HS-27A (cell line): ENCODE measurements at regions not wholly inside any gene's neighbourhood (a gene's known extent, or its start where the extent isn't known, plus 50 kb on each side); places are given as distances from the start of the nearest gene placed in this dataset.

ENCODE experiments used
- DNase-seq: peaks from one replicate; pipeline ENCODE4 v3.0.0-alpha.2; 2012; ENCODE audit warnings: low read depth, missing footprints

DNA sequence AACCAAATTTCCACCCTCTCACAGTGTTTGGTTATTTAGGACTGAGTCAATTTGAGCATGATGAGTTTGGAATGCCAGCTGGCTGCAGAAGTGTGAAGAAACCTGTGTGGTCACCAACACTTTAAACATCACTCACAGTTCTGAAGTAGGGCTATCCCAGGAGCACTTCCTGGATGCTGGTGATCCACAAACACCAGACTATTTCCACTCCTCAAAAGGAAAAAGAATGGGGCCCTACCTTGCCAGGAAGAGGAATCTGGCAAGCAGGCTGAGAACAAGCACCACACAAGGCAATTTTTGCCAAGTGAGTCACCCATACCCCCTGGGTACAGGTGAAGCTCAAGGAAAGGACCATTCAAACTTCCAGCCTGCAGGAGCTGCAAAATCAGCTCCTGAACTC is 294.2 kb upstream of the PTGER4 start:
- no peak for DNase-seq

GRCh38 chr5:40384782-40385390 is 294.8 kb upstream of the PTGER4 start:
- DNase-seq: no peak

DNA sequence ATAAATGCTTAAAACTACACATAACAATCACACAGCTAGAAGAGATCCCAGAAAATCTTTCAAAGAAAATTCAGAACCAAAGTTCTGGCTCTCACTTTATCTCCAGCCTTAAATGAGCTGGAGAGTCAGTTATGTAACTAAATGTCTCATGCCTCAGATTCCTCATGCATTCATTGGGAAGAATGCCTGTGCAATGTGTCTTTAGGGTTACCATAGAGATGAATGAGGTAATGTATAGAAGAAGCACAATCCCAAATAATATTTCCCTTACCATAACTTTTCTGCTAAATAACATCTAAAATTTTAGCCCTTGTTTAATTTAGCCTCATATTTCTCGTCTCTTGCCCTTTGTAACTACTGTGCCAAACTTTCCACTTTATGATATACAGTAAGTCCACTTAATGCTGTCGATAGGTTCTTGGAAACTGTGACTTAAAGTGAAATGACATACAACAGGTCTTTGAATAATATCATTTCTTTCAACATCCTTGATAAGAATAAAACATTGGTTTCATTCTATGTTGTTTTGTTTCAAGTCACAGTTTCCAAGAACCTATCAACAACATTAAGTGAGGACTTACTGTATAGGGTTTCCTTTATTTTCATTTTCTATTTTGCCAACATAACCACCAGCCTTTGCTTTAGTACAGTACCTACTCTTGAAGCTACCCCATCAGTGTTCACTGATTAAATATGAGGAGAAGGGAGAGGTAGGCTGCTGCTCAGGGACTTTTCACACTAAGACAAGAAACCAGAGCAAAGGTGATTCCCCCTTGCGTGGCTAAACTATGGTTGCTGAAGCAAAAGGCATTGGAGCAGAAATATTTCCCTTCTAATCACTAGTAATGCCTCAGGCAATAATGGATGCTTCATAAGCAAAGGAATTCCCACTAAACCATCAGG is 295.7 kb upstream of the PTGER4 start:
- no peak for DNase-seq

- peak; percentile 61 for DNase-seq
These were observed 297.9 kb upstream of the PTGER4 start for GRCh38 chr5:40381676-40382363.

DNA sequence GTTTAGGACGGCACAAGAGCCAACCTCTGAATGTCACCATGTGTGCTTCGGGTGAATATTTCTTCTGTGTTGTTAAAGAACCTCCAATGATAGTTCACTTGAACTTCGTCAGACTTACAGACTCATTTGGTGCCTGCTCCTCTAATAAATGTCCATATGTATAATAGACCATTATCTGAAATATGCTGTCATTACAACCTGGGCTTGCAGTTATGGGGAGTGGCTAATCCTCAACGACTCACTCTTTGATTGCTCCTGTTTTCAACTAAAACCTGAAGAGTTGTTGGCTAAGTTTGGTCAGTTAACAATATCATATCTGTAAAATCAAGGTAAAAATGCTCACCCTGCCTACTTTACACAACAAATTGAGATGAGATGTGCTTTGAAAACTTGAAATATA is 298.7 kb upstream of the PTGER4 start:
- no peak for DNase-seq

GRCh38 chr5:40378396-40379177 is 301.1 kb upstream of the PTGER4 start:
- no peak for DNase-seq

GRCh38 chr5:40376566-40376965 is 303.1 kb upstream of the PTGER4 start:
- no peak for DNase-seq

DNA sequence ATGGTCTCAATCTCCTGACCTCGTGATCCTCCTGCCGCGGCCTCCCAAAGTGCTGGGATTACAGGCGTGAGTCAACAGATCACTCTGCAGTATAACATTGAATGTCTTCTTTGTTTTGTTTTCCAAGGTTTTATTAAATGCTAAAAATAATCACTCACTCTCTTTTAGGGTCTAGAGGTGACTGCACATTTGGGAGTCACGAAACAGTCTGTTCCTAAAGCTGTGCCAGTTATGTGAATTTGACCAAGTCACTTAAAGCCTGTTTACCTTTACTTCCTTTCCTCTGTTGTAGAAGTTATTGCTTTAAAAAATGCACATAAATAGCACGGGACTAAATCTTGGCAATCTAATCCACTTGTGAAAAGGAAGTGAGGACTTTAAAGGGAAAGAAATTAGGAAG is 304.9 kb upstream of the PTGER4 start:
- no peak for DNase-seq

- no peak for DNase-seq
These were observed 311.5 kb upstream of the PTGER4 start for GRCh38 chr5:40368200-40368599.

GRCh38 chr5:40367255-40367654 is 312.5 kb upstream of the PTGER4 start:
- no peak for DNase-seq

- DNase-seq: no peak
These were observed 314.1 kb upstream of the PTGER4 start for GRCh38 chr5:40365342-40366330.

- no peak for DNase-seq
These were observed 315.3 kb upstream of the PTGER4 start for GRCh38 chr5:40364441-40364840.

- DNase-seq: no peak
These were observed 318.3 kb upstream of the PTGER4 start for GRCh38 chr5:40361378-40361777.

DNA sequence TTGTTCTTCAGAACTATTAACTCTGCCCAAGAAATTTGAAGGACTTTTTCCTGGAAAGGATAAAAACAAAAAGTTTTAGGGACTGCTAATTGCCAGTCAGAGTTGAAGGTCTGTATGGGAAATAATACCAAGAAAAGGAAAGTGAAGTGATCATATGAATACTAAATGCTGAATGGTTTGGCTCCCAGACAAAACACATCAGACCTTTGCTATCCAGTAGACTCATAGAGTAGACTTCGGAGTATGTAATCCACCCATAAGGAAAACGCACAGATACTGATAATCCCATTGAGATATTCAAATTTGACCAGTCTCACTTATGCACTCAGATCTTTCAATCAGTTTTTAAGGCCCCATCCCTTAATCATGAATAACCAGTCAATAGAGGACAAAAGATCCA is 319.0 kb upstream of the PTGER4 start:
- DNase-seq: no peak

DNA sequence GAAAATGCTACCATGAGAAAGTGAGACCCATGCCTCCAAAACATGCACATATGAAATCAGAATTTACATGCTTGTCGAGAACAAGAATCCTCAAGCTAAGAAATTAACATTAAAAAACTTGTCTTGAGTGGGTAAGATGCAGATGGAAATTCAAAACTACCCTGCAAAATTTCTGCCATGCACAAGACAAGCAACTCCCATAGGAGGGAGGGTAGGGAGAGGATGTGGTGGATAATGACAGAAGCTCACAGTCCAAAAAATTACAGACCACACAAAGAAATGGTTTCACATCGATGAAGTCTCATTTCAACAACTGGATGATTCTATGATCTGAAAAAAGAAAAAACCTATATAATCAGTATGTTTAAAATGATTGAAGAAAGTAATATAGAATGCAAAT is 319.9 kb upstream of the PTGER4 start:
- no peak for DNase-seq

DNA sequence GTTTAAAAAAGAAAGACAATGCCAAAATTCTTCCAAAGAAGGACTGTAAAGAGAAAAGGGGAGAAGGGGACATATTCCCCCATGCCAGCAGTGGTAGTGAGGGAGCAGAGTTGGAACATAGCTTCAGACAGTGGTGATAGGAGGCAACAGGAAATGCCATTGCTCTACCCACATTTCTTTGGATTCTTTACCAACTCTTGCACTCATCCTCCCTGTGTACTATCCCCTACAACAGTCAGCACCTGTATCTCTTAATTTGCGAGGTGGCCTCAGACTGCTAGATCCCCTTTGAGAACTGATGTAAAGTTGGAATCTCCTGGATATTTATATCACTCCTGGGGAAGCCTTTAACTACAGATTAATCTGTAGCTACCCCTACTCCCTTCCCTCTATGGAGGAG is 320.6 kb upstream of the PTGER4 start:
- DNase-seq: no peak

GRCh38 chr5:40356248-40356647 is 323.5 kb upstream of the PTGER4 start:
- no peak for DNase-seq

DNA sequence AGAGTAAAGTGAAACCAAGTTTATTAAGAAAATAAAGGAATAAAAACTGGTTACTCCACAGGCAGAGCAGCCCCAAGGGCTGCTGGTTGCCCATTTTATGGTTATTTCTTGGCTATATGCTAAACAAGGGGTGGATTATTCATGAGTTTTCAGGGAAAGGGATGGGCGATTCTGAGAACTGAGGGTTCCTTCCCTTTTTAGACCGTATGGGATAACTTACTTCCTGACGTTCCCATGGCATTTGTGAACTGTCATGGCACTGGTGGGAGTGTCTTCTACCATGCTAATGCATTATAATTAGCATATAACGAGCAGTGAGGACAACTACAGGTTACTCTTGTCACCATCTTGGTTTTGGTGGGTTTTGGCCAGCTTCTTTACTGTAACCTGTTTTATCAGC is 323.9 kb upstream of the PTGER4 start:
- DNase-seq: no peak

DNA sequence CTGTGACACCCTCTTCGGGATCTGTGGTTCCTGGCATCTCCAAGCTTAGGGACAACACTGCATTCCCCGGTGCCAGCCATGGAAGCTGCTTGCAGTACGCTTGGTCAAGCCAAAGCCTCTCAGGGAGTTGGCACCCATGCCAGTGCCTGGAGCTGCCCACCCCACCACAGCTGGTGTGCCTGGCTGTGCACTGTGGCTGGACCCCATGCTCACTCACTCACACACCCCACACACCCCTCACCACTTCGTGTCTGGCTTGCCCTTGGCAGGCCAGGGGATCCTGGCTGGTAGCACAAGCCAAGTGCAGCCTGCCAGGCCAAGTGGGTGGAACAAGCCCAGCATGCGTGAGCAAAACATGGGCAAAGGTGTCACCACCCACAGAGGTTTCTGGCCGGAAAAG is 324.5 kb upstream of the PTGER4 start:
- no peak for DNase-seq

DNA sequence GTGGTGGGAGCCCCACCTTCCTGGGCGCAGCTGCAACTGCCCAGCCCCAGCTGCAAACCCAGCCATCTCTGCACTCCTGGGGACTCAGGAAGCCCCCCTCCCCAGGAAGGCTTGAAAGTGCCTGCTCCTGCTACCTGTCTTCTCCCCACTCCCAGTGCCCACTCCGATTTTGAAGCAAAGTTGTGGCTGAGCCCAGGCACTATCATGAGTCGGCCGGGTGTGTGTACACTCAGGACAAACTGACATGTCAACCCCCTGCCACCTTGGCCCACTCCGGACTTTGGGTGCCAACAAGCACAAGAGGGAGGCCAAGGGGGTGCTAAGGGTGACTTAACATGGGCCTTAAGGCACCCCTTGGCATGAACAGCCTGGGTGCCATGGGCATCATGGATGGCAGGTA is 325.5 kb upstream of the PTGER4 start:
- DNase-seq: no peak

GRCh38 chr5:40353442-40353841 is 326.3 kb upstream of the PTGER4 start:
- no peak for DNase-seq
